ENCODE measurements at regions not wholly inside any gene's neighbourhood (a gene's known extent, or its start where the extent isn't known, plus 50 kb on each side); places are given as distances from the start of the nearest gene placed in this dataset.

- TF ChIP-seq CTCF (IDR thresholded peaks at IDR 0.05; ENCODE audit: extremely low read depth in 1 of 2, insufficient read depth in 1 of 2, low read depth in 1 of 2, low read length in 2 of 2) (no peak), POLR2AphosphoS5 (IDR thresholded peaks at IDR 0.05; ENCODE audit: insufficient read depth, low read depth, low read length) (no peak), GATA2 (IDR thresholded peaks at IDR 0.05; ENCODE audit: insufficient read depth, insufficient read length, low read depth, low read length) (no peak), MAX (IDR thresholded peaks at IDR 0.05; ENCODE audit: insufficient read depth, insufficient read length) (no peak), FOS (IDR thresholded peaks at IDR 0.05; ENCODE audit: borderline replicate concordance, insufficient read depth, low read length) (no peak), POLR2A (IDR thresholded peaks at IDR 0.05; ENCODE audit: low read depth, low read length) (no peak)
Observed at GRCh38 chr22:22137891-22138290, 106.7 kb upstream of the VPREB1 start.

All from endothelial cell of umbilical vein (primary cell).